ENCODE measurements at regions not wholly inside any gene's neighbourhood (a gene's known extent, or its start where the extent isn't known, plus 50 kb on each side); places are given as distances from the start of the nearest gene placed in this dataset.

DNA sequence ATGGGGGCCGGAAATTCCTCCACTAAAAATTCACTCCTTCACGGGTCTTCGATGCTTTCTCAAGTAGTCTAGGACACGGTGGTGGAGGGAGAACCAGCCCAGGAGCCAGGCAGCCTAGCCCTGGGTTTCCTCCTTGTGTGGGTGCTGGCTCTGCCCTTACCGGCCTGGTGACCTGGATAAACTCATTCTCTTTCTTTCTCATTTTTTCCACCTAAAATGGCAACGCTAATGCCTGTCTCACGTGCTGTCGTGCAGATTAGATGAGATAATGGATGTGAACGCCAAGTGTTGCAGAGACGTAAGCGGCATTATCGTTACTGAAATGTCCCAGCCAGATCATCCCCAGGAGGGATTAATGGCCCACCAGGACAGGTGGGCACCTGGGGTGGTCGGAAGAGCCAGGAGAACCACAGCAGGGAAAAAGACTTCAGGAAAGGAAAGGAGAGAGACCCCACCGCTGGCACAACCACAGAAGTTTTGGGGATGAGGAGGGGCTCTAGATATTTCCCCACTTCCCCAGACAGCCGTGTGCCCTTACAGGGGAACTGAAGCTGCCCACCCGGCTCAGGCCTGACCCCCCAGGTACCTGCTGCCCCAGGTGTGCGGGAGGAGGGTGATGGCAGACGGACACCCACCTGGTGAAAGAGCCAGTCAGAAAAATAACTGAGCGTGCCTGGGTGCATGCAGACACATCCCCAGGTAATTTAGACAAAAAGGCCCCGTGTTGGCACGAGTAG lies 100.8 kb upstream of the ASAP2 start:
- no peak for DNase-seq (ENCODE audit: low read depth)

DNA sequence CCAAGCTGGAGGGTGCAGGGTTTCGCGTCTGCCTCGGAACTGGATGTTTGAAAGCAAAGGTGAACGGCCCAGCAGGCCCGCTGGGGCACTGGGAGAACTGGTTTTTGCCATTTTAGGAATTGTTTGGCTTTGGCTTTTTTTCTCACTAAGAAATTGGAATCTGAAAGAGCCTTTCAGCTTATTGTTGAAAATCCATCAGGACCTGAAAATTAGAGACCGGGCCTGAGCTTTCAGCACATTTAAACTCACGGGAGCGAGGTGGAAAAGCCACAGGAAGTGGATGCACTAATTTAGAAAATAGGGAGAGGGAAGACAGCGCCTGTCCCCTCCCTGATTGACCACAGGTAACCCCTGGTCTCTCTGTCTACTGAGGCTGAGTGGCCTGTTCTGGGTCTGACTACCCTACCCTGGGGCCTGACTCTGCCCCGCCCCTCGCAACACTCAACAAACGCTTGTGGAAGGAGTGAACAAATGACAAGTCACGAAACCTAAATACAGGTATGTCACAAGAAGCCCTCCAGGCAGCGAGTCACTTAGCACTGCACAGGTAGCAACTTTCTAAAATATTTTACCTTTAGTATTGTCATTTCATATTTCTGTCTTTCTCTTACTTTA lies 100.3 kb upstream of the MBOAT2 start:
- DNase-seq (ENCODE audit: low read depth): no peak

DNA sequence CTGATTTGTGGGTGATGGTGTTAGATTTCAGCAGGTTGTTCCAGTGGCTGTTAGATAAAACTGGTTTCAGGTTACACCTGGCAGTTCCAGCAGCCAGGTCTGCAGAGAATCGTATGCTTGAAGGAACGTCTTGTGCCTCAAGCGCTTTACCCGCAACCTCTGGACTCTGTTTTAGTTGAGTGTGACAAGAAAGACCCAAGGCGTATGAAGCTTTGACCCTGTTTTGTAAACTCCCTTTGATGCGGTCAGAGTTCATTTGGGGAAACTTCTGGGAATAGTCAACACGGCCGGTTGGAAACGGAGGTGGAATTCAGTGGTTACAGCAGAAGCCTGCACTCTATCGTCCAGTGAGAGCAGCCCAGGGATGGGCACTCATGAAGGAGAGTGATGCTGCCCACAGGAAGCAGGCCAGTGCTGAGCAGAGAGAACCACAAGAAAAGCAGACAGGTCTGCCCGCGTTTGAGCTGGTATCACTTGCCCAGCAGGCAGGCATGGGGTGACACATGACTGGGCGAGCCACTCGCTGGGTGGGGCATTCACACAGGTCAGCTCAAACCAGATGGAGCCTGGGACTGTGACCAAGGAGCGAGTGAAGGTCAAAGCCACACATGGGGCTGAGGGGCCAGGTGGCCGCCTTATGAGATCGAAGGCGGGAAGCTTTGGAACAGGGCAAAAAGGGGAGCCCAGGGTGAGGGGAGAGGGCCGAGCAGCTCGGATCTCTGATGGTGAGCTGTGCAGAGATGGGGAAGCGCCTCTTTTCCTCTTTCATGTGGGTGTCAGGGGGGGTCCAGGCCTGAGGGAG lies 99.6 kb upstream of the MBOAT2 start:
- no peak for DNase-seq (ENCODE audit: low read depth)

DNA sequence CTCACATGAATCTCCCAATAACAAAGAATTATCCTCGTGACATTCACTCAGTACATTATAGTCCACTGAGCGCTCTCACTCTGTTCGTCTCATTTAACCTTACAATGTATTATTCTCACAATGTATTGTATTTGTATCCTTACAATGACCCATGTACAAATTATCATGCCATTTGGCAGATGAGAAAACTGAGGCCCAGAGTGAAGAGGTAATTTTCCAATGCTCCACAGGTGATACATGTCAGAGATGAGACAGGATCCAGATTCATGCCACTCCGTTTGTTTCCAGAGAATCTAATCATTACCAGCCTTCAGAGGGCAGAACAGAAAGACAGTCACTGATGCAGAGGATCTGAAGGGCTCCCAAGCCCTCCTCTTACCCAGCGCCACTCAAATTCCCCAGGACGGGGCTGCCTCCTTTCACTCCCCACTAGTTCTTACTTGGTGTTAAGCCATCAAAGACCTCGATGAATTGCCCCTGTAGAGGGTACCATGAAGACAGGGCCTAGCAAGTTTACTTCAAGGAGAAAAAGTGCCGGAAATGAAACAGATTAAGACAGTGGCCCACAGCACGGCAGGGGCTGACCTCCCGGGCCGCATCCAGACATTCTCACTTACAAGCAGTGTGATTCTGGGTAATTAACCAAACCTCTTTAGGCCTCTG lies 98.4 kb upstream of the MBOAT2 start:
- DNase-seq (ENCODE audit: low read depth): no peak

DNA sequence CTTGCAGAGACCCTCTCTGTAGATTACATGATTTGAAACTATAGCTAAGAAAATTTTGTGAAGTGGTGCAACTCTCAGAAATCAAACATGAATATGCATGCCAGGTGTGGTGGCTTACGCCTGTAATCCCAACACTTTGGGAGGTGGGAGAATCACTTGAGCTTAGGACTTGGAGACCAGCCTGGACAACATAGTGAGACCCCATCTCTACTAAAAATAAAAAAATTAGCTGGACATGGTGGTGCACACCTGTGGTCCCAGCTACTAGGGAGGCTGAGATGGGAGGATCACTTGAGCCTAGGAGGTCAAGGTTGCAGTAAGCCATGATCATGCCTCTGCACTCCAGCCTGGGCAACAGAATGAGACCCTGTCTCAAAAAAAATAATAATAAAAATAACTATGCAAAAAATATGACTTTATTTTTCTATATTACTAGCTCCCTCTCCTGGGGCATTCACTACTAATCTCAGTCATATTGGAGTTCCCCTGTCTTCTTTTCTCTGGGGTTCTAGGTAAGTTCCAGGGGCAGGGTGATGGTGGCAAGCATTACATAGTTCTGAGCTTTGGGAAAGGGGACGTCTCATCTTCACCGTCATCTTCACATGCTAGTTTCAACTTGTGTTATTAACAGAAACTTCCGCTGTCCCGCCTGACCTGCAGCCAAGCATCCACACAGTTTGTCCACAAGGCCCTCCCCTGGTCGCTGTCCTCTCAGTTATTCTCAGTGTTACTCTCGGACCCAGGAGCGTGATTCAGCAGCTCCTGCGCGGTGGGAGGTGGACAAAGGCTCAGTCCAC lies 96.8 kb upstream of the MBOAT2 start:
- no peak for DNase-seq (ENCODE audit: low read depth)

DNA sequence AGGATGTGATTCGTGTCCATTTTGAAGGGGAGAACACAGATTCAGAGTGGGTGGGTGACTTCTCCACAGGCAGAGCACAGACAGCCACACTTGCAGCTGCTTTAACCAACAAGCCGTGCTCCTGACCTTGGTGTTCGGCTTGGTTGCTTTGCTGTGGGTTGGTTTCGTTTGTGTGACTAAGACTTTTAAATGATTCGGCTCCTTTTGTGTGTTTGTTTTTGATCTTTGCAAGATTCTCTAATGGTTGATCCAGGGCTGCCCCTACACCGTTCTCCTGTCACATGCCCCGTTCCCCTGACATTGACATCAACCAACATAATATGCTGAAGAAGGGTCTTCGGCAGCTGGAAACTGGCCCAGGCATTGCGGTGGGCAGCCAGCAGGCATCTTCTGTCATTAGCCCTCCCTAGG lies 95.9 kb upstream of the MBOAT2 start:
- DNase-seq (ENCODE audit: low read depth): peak; percentile 89

DNA sequence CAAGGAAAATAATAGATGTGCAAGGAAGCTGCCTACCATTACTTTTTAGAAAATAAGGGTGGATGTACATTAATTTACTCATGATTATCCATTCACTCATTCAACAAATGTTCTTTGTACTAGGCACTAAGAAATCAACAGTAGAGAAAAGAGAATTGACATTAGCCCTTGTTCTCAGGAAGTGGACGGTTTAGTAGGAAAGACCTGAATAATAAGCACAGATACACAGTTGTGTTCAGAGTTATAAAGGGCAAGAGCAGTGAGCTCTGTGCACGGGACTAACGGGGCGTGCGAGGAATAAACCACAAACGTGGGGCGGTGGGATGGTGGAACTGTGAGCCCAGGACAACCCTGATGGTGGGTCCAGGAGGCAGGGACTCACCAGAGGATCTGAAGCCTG lies 94.4 kb upstream of the MBOAT2 start:
- DNase-seq (ENCODE audit: low read depth): no peak

DNA sequence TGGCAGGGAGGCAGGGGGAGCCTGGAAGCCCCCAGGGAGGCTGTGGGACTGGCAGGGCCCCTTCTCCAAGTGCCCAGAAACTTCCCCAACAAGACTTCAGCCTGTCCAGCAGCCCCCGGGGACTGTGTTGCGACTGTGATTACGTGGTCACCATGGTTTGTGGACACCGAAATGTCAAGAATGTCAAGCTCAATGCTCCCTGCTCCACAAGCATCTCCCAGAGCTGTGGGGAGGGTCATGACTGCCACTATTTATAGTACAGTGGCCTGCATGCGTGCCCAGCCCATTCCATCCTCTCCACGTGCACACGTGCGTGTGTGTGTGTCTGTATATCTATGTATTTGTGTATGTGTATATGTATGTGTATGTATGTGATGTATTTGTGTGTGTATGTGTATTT lies 93.8 kb upstream of the MBOAT2 start:
- DNase-seq (ENCODE audit: low read depth): no peak

DNA sequence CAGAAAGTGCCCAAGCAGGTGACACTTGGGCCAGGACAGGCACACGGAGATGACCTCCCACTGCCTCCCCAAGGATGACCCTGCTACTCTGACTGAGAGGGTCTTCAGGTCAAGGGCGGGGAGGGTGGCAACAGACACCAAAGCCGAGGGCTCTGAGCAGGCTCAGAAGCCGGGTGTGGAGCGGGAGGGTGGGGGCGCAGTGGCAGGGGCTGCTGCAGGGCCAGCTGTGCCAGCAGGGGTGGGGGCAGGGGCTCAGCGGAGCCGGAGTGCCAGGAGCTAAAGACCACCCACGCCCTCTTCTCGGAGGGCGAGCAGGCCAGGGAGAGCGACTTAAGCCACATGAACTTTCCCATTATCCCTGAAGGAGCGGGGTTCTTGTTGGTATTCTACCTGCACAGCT lies 93.3 kb upstream of the MBOAT2 start:
- no peak for DNase-seq (ENCODE audit: low read depth)

DNA sequence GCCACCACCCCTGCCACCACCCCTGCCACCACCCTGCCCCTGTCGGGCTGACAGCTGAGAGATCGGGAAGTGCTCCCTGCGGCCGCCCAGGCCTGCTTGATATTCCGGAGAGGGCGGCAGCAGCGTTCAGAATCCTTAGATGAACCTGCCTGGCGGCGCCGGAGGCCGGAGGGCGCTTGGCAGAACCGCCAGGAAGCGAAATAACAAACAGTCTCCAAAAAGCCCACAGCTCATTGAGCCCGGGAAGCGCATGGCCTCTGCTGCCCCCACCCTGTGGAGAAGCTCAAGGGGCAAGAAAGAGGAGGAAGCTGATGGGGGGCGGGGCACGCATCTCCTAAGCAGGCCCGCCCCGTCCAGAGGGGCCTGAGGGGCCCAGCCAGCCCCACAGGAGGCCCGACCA lies 92.2 kb upstream of the MBOAT2 start:
- DNase-seq (ENCODE audit: low read depth): peak; percentile 78

DNA sequence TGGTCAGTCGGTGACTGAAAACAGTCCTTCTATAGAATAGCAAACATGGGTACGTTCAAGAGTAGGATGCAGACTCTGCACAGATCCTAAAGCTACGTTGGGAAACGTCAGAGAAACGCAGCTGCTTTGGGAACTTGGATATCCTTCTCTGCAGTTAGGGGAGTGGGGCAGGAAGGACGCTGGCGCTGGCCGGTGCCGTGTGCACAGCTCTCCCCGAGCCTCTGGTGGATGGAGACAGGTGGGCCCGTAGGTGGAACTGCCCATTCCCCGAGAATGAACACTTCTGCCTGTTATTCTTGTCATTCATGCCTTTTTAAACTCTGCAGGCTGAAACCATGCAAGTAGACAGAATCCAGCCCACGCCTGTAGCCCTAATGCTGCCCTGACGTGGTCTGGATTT lies 91.7 kb upstream of the MBOAT2 start:
- DNase-seq (ENCODE audit: low read depth): no peak

DNA sequence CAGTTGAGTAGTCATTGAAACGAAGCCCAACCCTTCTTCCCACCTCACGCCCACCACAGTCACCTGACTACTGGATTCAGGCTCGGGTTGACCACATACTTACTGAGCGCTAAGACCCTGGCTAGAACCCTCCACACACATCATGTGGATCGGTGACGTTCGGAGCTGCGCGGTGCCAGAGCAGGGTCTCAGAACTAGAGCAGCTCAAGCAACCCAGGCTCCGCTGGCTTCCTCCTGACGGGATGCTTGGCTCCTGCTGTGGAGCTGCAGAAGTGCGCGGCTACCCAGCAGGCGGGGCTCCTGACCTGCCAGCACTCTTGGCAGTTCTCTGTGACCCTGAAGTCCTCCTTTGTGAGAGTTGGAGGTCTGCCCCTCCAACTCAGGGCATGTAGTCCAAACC lies 90.6 kb upstream of the MBOAT2 start:
- no peak for DNase-seq (ENCODE audit: low read depth)

DNA sequence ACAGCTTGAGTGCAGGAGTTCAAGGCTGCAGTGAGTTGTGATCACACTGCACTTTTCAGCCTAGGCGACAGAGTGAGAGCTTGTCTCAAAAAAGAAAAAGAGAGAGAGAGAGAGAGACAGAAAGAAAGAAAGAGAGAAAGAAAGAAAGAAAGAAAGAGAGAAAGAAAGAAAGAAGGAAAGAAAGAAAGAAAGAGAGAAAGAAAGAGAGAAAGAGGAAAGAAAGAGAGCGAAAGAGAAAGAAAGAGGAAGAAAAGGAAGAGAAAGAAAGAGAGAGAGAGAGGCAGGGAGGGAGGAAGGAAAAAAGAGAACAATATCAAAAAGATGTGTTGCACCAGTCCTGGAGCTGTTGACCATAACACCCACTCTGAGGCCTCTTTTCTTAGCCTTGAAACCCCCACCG lies 89.8 kb upstream of the MBOAT2 start:
- no peak for DNase-seq (ENCODE audit: low read depth)

DNA sequence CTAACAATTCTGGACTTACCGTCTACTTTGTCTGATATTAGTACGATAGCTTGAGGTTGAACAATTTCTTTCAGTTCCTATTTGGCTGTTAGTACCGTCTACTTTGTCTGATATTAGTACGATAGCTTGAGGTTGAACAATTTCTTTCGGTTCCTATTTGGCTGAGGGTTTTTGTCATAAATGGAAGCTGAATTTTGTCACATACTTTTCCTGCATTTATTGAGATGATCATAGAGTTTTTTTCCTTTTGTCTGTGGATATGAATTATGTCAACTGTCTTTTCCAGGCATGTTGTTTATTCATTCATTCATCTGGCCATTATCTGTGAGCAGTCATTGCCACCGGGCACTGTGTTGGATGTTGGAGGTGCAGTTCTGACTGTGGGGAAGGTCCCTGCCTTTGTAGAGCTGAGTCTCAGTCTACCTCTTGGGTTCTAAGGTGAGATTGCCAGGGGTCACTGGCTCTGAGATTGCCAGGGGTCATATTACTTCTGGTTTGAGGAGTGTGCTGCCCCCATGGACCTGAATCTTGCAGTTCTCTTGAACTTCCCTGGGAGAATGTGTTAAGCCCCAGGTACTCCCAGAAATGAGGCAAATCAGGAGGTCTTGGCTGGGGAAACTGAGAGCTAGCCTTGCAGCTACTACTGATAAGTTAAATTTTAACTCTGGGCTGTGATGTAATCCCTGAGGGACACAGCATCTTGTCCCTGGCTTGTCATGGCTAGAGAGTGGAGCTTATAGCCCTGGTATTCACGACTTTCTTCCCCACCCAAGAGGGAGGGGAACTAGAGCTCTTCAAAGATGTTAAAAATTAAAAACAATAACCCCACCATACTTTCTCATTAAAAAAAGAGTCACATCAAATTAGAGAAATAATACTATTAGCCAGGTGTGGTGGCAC lies 89.1 kb upstream of the MBOAT2 start:
- DNase-seq (ENCODE audit: low read depth): no peak

DNA sequence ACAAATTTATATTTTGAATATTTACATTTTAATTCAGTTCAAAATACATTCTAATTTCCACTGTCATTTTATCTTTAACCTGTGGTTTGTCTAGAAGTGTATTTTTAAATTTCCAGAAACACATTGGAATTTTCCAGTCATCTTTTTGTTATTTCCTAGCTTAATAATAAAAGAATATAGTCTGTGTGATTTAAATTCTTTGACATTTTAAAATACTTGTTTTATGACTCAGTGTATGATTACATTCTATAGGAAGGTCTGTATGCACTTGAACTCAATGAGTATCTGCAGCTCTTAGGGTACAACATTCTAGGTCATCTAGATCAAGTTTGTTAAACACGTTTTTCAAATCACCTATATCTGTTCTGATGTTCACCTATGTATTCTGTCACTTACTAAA lies 88.3 kb upstream of the MBOAT2 start:
- peak; percentile 40 for DNase-seq (ENCODE audit: low read depth)

DNA sequence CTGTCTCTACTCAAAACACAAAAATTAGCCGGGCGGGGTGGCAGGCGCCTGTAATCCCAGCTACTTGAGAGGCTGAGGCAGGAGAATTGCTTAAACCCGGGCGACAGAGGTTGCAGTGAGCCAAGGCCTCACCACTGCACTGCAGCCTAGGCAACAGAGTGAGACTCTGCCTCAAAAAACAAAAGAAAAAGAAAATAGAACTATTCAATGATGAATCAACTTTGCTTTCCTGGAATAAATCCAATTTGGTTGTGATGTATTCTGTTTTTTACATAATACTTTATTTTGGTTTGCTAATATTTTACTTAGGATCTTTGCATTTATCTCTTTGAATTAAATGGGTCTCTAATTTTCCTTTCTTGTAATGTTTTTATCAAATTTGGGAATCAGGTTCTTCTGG lies 86.3 kb upstream of the MBOAT2 start:
- peak; percentile 69 for DNase-seq (ENCODE audit: low read depth)

DNA sequence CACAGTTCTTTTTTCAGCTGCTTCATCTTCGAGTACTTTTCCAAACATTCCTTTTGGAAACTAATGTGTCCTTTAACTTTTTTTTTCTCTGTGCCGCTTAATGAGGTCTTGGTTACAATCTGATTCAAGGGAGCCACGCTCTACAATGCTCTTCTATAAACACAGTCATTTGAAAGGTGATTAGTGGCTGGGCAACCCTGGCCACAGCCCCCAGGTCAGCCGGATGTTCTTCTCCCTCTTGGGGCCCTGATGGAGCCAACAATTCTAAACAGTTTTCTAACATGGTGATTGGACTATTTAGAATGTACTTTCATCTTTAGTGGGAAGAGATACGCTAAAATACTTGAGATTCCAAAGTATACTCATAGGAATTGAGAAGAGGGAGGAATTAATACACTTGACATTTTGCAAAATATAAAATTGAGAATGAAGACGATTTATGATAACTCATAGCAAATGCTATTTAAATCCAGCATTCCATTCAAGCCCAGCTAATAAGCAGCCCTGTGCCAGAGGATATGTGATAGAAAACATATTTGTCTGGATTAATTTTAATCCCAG lies 83.7 kb upstream of the MBOAT2 start:
- peak; percentile 57 for DNase-seq (ENCODE audit: low read depth)

DNA sequence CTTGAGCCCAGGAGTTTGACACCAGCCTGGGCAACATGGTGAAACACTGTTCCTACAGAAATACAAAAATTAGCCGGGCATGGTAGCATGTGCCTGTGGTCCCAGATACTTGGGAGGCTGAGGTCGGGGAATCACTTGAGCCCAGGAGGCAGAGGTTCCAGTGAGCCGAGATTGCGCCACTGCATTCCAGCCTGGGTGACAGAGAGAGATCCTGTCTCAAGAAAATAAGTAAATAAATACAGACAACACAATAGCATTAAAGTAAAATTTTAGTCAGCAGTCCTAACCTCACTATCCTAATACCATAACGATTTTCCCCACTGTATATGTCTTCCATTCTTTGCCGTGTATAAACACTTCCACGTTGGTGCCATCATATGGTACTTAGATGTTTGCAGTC lies 83.0 kb upstream of the MBOAT2 start:
- DNase-seq (ENCODE audit: low read depth): peak; percentile 43

DNA sequence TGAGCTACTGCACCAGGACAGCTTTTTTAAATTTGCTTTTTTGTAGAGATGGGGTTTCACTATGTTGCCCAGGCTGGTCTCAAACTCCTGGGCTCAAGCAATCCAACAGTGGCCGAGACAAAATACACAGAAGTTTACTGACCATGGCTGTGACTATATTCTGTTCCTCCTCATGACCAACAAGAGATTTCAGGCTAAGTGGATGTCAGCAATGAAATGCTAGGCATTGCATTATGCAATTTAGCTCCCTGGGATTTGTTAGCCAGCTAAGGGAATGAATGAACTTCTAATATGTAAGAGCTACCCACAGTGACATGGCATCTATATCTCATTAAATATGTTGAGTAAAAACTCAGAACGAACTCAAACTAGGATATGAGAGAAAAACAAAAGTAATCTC lies 81.9 kb upstream of the MBOAT2 start:
- peak; percentile 55 for DNase-seq (ENCODE audit: low read depth)

DNA sequence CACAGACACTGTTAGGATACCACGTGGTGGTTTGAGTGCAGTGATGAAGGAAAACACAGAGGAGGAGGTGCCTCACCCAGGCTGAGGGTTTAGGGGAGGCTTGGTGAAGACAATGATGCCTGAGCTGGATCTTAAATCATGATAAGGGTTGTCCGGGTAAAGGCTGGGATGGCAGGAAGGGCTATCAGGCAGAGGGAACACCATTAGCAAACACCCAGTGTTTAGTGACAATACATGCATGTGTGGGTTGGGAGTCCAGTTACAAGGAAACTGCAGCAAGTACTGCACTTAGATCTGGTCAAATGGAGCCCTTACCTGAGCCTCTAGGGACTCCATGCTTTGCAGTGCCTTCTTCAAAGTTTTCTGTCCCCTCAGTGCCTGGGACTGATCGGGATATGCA lies 79.8 kb upstream of the MBOAT2 start:
- no peak for DNase-seq (ENCODE audit: low read depth)

DNA sequence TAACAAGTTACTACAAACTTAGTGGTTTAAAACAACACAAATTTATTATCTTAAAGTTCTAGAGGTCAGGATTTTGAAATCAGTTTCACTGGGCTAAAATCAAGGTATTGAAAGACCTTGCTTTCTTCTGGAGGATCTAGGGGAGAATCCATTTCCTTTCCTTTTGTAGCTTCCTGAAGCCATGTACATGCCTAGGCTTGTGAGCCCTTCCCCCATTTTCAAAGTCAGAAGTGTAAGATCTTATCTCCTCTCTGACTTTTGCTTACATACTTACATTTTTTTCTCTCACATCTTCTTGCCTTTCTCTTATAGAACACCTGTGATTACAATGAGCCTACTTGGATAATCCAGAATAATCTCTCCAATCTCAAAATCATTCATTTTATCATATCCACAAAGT lies 78.7 kb upstream of the MBOAT2 start:
- no peak for DNase-seq (ENCODE audit: low read depth)
